Kidney glomerular epithelial cell (primary cell): ENCODE measurements at regions not wholly inside any gene's neighbourhood (a gene's known extent, or its start where the extent isn't known, plus 50 kb on each side); places are given as distances from the start of the nearest gene placed in this dataset.

Experiments
- DNase-seq: peaks from one replicate; lab custom pipeline; 2025; lab: John Stamatoyannopoulos, UW

DNA sequence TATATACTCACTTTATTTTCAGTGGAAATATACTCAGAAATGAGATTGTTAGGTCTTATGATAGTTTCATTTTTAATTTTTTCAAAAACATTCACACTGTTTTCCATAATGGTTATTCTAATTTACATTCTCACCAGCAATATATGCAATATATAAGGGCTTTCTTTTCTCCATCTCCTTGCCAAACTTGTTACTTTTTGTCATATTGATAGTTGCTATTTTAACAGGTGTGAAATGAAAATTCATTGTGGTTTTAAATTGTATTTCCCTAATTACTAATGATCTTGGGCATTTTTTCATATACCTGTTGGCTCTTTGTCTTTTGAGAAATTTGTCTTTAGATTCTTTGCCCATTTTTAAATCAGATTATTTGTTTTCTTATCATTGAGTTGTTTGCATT, 325.2 kb downstream of the DIPK2A start:
- no peak for DNase-seq

DNA sequence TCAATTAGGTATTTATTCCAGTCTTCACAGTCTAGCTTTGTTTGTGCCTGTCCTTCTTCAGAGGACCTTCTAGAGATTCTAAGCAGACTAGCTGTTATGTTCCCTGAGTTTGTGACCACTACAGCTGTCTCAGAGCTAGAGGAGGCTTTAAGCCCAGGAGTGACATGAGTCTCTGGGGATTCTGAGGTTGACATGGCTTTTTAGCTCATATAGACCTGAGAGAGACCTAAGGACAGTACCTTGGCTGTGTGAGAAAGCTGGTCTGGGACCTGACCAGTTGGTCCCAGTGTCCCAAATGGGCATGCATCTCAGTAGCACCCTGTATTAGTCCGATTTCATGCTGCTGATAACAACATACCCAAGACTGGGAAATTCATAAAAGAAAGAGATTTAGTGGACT, 330.2 kb downstream of the DIPK2A start:
- DNase-seq, result no peak

GRCh38 chr3:144307951-144308350, 336.3 kb downstream of the DIPK2A start:
- DNase-seq, result no peak

GRCh38 chr3:144308396-144308795, 336.8 kb downstream of the DIPK2A start:
- no peak for DNase-seq

- DNase-seq, result no peak
Measured at GRCh38 chr3:144312702-144313101, 341.1 kb downstream of the DIPK2A start.

DNA sequence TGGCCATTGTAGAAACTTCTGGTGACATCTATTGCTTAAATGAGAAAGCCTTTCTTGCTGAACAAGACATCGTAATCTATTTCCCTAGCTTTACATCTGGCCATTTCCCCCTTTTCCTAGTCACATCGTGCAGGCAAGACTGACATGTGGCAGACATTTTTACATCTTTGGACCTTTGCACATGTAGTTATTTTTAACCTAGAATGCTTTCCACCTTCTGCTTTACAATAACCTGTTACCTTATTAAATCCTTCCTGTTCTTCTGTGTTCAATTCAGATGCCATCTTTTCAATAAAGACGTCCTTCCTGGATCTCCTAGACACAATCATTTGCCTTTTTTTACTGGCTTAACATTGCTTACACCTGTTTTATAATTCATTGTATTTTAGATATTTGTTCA, 343.3 kb downstream of the DIPK2A start:
- DNase-seq, result no peak

GRCh38 chr3:144317961-144318360, 346.3 kb downstream of the DIPK2A start:
- DNase-seq, result no peak

GRCh38 chr3:144324076-144324475, 352.5 kb downstream of the DIPK2A start:
- DNase-seq, result no peak

- DNase-seq, result no peak
Measured at GRCh38 chr3:144332868-144333267, 361.2 kb downstream of the DIPK2A start.

GRCh38 chr3:144341471-144341870, 369.8 kb downstream of the DIPK2A start:
- DNase-seq, result no peak

DNA sequence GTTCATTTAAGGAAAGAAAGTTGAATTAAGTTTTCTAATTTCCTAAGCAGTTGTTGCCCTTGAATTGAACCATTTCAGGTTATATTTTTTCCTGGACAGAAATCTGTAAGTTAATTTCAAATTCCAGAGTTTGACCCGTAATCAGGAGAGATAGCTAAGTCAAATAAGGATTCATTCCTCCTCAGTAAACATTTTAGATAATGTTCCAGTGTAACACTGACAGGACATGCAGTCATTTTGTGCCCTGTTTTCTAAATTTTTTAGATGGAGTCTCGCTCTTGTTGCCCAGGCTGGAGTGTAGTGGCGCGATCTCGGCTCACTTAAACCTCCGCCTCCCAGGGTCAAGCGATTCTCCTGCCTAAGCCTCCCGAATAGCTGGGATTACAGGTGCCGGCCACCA, 371.7 kb downstream of the DIPK2A start:
- DNase-seq, result no peak

GRCh38 chr3:144343777-144344176, 372.2 kb downstream of the DIPK2A start:
- no peak for DNase-seq

- DNase-seq, result no peak
Measured at GRCh38 chr3:144344925-144345548, 373.4 kb downstream of the DIPK2A start.

- DNase-seq, result no peak
Measured at GRCh38 chr3:144350125-144350524, 378.5 kb downstream of the DIPK2A start.

GRCh38 chr3:144351011-144351410, 379.4 kb downstream of the DIPK2A start:
- DNase-seq, result no peak

DNA sequence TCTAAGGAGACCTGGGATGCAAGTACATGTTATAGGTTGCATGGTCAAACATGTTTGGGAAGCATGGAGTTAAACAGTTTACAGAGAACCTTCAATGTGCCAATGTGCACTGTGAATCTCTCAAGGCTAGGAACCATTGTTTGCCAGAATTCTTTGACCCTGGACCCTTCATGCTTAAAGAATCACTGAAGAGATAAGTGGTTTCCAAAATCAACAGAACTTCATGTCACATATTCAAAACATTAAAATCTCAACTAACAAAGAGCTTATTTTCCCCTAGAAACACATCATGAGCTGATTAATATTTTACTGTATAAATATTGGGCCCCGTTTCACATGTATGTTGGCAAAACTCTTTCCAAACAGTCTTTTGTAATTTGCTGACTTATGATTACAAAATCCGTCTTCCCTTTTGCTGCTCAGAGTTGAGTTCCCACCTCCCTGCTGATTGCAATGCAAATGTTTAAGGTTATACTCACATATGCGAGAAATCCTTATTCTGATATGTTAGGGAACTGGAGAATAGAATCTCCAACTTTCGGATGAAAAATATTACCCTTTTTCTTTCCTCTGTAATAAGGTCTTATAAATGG, 380.2 kb downstream of the DIPK2A start:
- no peak for DNase-seq

DNA sequence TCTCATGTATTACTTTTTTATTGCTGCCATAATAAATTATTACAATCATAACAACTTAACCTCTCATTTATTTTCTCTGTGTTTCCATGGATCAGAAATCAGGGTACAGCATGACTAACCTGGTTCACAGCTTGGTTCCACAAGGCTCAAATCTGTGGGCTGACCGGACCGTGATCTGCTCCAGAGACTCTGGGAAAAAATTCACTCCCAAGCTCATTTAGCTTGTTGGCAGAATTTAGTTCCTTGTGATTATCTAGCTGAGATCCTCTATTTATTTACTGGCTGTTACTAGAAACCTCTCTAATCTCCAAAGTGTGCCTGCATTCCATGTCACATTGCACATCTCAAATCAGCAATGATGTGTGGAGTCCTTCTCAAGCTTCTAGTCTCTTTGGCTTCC, 386.6 kb downstream of the DIPK2A start:
- DNase-seq, result peak; percentile 71

- no peak for DNase-seq
Measured at GRCh38 chr3:144361002-144361401, 389.4 kb downstream of the DIPK2A start.

DNA sequence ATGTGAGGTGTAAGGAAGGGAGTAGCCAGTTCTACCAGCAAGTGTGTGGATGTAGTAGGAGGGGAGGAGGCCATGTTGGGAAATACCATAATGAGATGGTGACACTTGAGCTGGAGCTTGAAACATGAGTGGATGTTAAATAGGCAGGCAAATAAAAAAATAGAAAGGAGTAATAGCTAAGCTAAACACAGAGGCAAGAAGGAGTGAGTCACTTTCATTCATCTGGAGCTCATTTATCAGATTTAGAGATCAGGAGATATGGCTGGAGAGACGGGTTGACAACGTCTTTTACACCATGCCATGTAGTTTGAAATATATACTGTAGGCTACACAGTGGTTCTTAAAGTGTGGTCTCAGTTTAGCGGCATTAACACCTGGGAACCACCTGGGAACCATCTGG, 390.5 kb downstream of the DIPK2A start:
- DNase-seq, result peak; percentile 17

DNA sequence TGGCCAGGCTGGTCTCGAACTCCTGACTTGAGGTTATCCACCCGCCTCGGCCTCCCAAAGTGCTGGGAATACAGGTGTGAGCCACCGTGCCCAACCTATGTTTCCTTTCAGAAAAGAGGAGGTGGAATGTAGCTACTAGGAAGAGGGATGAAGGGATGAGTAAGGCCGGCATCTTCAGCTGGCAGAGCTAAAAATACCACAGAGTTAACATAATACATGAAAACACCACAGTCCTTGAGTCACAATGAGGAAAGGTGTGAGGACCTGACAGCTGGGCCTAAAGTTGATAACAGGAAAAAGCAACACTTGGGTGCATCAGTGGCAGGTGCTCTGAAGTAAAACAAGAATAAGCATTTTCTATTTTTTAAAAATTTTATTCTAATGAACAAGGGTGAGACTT, 392.2 kb downstream of the DIPK2A start:
- DNase-seq, result no peak

DNA sequence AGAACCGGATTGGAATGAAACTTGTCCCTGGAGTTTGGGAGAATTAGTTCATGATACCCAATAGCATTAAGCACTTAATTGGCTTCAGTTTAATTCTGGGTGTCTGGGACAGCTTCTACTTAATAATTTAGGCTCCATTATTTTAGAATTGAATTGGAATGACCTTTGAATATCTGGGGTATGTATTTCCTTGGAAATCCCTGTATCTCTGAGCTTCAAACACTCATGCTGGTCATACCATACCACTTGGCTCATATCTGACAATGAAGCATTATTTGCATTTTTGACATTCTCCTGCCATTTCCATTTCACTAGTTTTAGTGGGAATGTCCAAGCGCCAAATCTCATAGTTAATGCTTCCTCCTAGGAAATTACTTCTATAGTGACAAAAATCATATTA, 393.1 kb downstream of the DIPK2A start:
- peak; percentile 33 for DNase-seq

DNA sequence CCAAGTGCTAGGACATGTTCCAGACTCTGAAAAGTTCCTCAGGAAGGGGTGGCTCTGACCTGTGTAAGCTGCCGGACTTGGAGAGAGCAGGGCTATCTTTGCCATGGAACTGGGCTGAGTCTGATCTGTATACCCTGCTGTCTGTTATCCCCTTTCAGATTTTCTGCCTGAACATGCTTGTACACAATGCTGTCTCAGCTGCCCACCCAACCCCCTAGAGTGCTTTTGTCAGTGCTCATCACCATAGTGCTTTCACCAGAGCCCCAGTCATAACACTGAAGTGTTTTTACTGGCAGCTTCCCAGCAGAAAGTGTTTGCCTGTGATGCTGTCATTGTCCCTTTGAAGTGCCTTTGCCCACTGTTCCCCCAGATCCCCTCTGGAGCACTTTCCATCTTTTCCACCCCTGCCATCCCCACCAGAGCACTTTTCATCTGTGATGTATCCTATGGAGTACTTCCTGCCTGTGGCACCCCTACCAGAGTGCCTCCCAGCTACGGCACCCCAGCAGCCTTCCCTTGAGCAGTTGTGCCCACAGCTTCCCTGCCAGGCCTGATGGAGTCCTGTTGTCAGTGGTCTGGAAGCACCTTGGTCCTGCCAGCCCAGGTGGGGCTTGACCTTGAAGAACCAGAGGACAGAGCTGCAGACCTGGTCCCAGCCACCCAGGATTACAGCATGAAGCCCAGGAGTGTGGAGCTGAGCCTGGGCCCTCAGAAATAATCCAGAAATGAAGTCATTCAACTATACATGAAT, 397.7 kb downstream of the DIPK2A start:
- DNase-seq, result peak; percentile 28

GRCh38 chr3:144375088-144375487, 403.5 kb downstream of the DIPK2A start:
- DNase-seq, result peak; percentile 84
